Activated naive CD8-positive, alpha-beta T cell (primary cell): ENCODE measurements at regions not wholly inside any gene's neighbourhood (a gene's known extent, or its start where the extent isn't known, plus 50 kb on each side); places are given as distances from the start of the nearest gene placed in this dataset.

Source experiments
- H3K27ac Mint-ChIP-seq: one replicate; pipeline ENCODE4 v1.8.0; 2021; ENCODE audit warnings: mixed read lengths
- H3K27me3 Mint-ChIP-seq: one replicate; pipeline ENCODE4 v1.8.0; 2021; ENCODE audit warnings: mixed read lengths
- H3K36me3 Mint-ChIP-seq: one replicate; pipeline ENCODE4 v1.8.0; 2021; ENCODE audit warnings: mixed read lengths
- H3K4me1 Mint-ChIP-seq: one replicate; pipeline ENCODE4 v1.8.0; 2021; ENCODE audit warnings: low read depth, mixed read lengths
- H3K4me3 Mint-ChIP-seq: one replicate; pipeline ENCODE4 v1.8.0; 2021; ENCODE audit warnings: mild to moderate bottlenecking, mixed read lengths
- H3K9me3 Mint-ChIP-seq: one replicate; pipeline ENCODE4 v1.8.0; 2021; ENCODE audit warnings: low read depth, mixed read lengths

DNA sequence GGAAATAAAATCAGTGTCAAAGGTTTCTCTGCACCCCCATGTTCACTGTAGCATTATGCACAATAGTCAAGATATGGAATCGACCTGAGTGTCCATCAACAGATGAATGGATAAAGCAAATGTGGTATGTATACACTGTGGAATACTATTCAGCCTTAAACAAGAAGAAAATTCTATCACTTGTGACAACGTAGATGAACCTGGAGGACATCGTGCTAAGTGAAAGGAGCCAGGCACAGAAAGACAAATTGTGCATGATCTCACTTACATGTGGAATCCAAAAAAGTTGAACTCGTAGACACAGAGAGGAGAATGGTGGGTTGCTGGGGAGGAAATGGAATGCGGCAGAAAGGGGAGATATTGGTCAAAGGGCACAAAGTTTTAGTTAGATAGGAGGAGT is 136.3 kb upstream of the ESR1 start:
- Mint-ChIP-seq H3K4me1 (no peaks in the 10 kb centered on the region), H3K36me3 (no peaks in the 10 kb centered on the region), H3K4me3 (no peak overlapping the region), H3K27ac (no peak overlapping the region), H3K27me3 (peaks cover 4% of the 10 kb centered on the region), H3K9me3 (no peaks in the 10 kb centered on the region)

DNA sequence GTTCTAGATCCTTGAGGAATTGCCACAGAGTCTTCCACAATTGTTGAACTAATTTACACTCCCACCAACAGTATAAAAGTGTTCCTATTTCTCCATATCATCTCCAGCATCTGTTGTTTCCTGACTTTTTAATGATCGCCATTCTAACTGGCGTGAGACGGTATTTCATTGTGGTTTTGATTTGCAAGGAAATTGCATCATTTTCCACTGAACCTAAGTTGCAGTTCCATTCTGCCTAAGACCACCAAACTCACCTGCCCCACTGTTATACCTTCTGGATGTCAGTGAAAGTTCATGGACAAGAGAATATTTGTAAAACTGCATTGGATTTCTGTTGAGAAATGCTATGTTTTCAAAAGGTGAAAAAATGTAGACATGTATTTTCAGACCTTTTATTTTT is 132.9 kb upstream of the ESR1 start:
- Mint-ChIP-seq H3K27me3 (peaks cover 4% of the 10 kb centered on the region), H3K9me3 (no peaks in the 10 kb centered on the region), H3K4me1 (no peaks in the 10 kb centered on the region), H3K4me3 (no peak overlapping the region), H3K27ac (no peak overlapping the region), H3K36me3 (no peaks in the 10 kb centered on the region)

DNA sequence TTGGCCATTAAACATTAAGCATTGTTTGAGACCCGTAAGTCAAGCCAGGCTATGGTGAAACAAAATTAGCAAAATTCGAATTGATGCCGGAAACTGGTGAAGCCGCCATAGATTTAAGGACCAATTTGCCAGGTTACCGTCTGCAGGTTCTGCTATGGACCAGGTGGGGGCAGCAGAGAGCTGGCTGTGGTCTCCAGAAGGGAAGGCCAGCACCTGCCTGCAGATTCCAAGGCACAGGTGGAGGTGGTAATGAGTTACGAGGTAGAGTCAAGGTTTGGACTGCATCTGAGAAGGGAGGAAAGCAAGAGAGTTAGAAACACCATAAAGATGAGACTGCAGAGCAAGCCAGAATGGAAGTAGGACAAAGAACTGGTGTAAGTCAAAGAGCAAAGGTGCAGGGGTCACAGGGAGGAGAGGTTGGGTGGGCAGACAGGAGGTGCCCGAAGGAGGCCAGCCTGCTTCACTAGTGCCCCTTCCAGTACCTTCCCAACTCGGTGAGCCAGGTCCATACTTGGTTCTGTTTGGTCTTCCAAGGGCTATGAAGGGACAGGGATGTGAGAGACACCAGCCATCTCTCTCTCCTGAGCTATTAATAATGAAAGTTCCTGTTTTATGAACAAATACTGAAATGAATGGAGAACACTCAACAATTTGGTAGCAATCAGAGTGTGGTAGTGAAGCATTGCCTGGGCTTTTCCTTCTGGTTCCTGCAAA is 131.6 kb upstream of the ESR1 start:
- H3K4me3 Mint-ChIP-seq = no peak overlapping the region
- peaks cover 4% of the 10 kb centered on the region for H3K27me3 Mint-ChIP-seq
- no peaks in the 10 kb centered on the region for H3K9me3 Mint-ChIP-seq
- H3K36me3 Mint-ChIP-seq = no peaks in the 10 kb centered on the region
- no peak overlapping the region for H3K27ac Mint-ChIP-seq
- H3K4me1 Mint-ChIP-seq = no peaks in the 10 kb centered on the region

DNA sequence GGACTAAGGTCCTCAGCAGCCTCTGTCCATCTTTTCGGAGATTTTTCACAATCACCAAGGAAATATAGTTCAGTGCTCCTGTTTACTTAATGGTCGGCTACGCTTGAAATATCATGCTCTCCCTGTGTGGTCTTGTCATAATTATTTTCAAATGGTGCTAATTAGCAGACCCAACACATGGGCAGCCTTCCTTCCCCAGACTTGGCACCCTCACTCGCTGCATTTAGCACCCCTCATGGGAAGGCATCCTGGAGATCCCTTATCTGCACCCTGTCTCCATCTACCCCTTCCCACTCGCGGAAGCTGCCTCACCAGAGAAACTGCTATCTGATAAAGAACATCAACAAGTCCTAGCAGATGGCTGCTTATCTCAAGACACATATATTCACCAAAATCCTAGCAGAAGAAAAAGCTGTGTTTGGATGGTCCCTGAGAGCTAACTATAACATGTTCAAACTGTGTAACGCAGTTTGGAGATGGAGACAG is 131.0 kb upstream of the ESR1 start:
- Mint-ChIP-seq H3K27me3 (no peaks in the 10 kb centered on the region), H3K36me3 (no peaks in the 10 kb centered on the region), H3K27ac (no peak overlapping the region), H3K9me3 (no peaks in the 10 kb centered on the region), H3K4me3 (no peak overlapping the region), H3K4me1 (peaks cover 1% of the 10 kb centered on the region)

DNA sequence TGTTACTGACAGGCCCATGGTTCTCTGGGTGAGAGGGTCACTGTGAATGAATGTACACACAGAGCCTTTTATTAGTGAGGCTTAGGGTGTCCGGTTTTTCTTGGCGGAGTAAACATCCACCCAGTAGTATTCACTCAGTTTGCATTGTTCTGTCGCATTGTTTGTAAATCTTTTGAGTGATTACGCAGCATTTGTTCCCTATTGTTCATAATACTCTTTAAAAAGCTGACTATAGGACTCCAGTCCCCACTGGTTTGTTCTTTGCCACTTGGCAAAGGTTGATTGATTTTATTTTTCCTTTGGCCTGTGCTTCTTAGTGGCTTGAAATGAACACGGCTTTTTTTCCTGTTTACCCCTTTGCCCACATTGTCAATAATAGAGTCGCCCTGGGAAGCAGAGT is 130.1 kb upstream of the ESR1 start:
- Mint-ChIP-seq H3K4me3 (no peak overlapping the region), H3K9me3 (no peaks in the 10 kb centered on the region), H3K36me3 (no peaks in the 10 kb centered on the region), H3K27me3 (no peaks in the 10 kb centered on the region), H3K4me1 (peaks cover 10% of the 10 kb centered on the region), H3K27ac (no peak overlapping the region)

DNA sequence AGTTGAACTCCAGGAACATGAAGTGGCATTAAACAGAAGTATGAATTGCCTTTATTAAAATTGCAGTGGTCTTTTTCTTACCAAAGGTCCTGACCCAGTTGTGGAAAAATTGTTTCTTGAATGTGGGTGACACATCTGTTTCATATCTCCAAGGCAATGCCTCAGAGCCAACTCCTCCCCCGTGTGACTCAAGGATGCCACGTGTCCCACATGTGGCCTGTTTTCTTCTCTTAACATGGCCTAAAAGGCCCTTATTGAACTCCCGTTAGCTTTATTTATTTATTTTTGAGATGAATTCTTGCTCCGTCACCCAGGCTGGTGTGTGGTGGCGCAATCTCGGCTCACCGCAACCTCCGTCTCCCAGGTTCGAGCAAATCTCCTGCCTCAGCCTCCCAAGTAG is 128.4 kb upstream of the ESR1 start:
- H3K9me3 Mint-ChIP-seq = no peaks in the 10 kb centered on the region
- peaks cover 2% of the 10 kb centered on the region for H3K27me3 Mint-ChIP-seq
- peaks cover 10% of the 10 kb centered on the region for H3K4me1 Mint-ChIP-seq
- H3K27ac Mint-ChIP-seq = no peak overlapping the region
- no peaks in the 10 kb centered on the region for H3K36me3 Mint-ChIP-seq
- H3K4me3 Mint-ChIP-seq = no peak overlapping the region

DNA sequence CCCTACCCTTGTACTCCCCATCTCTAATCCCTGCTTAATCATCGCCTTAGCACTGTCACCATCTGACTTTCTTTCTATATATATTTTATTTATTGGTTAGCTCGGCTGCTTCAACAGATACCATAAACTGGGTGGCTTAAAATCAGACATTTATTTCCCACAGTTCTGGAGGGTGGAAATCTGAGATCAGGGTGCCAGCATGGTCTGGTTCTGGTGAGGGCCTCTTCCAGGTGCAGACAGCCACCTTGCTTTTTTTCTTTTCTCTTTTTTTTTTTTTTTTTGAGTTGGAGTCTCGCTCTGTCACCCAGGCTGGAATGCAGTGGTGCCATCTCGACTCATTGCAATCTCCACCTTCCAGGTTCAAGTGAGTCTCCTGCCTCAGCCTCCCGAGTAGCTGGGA is 127.5 kb upstream of the ESR1 start:
- peaks cover 3% of the 10 kb centered on the region for H3K27me3 Mint-ChIP-seq
- H3K4me1 Mint-ChIP-seq = peaks cover 10% of the 10 kb centered on the region
- no peaks in the 10 kb centered on the region for H3K36me3 Mint-ChIP-seq
- H3K9me3 Mint-ChIP-seq = no peaks in the 10 kb centered on the region
- no peak overlapping the region for H3K27ac Mint-ChIP-seq
- no peak overlapping the region for H3K4me3 Mint-ChIP-seq

DNA sequence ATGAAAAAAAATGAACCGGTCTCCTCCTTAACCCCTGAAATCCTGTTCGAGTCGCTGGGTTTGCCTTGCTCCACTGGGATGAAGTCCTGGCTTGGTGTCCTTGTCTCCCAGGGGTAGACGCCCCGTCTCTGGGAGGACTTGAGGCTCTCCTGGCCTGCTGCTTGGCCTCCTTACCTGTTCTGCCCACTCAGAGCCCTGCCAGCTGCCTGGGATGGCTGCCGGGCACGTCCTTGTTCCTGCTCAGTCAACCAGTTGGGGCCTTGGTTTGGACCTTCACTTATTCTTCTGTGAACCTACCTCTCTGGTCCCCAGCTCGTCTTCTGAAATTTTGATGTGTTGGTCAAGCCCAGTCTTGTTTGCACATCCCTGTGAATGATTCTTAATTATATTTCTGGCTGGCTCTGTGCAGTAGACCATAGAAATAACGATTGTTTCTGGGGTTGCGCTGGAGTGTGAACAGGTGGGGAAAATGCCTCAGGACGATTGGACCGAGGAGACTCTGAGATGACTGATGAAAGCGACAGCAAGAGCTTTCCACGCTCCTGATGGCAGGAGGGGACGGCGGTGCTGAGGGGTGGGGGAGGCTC is 126.5 kb upstream of the ESR1 start:
- H3K36me3 Mint-ChIP-seq = no peaks in the 10 kb centered on the region
- H3K27ac Mint-ChIP-seq = no peak overlapping the region
- H3K4me1 Mint-ChIP-seq = peaks cover 10% of the 10 kb centered on the region
- no peak overlapping the region for H3K4me3 Mint-ChIP-seq
- peaks cover 5% of the 10 kb centered on the region for H3K27me3 Mint-ChIP-seq
- no peaks in the 10 kb centered on the region for H3K9me3 Mint-ChIP-seq

DNA sequence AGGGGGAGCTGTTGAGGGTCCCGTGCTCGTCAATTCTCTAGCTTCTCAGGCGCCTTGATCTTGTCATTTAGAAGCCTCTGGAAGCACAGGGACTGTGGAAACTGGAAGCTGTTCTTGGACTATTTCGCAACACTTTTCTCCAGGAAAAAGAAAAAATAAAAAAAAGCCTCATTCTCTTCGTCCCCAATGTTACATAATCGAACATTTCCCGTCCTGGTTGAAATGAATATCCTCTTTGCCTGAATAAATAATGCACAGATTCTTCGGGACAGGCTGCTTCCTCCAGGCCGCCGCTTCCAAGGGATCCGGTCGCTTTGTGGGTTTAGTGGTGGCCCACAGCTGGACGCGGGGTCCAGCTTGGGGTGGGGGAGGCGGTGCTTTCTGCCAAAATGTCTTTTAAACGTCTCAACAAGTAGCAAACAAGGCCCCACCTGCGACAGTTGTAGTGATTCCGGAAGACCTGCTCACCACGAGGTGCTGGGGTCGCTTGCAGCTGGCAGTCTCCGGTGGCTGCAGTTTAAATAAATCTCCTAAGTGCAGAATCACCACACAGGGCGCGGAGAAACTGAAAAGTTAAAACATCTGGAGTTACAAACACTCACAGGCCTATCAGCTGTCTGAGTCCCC is 125.9 kb upstream of the ESR1 start:
- Mint-ChIP-seq H3K4me1 (peaks cover 10% of the 10 kb centered on the region), H3K4me3 (no peak overlapping the region), H3K27ac (no peak overlapping the region)

DNA sequence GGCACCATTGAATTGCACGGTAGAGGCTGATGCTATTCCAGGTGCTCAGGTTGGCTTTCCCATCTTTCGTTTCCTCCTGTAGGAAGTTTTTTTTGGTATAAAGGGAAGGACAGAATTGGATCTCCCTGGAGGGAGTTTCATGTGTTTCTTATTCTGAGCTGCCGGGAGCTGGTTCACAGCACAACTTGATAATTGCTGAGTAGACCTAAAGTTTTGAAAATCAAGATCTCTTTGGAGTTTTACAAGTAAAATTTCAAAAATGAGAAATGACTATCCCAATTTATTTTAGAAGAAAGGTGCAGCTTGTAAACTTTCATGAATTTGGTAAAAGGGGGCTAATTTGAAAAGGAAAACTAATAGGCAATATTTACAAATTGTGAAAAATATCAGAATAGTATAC is 125.2 kb upstream of the ESR1 start:
- H3K27me3 Mint-ChIP-seq = peaks cover 5% of the 10 kb centered on the region
- H3K4me1 Mint-ChIP-seq = peaks cover 10% of the 10 kb centered on the region
- no peaks in the 10 kb centered on the region for H3K36me3 Mint-ChIP-seq
- no peaks in the 10 kb centered on the region for H3K9me3 Mint-ChIP-seq
- no peak overlapping the region for H3K27ac Mint-ChIP-seq
- H3K4me3 Mint-ChIP-seq = no peak overlapping the region

More for the DNA sequence above, 125.9 kb upstream of the ESR1 start:
- Mint-ChIP-seq H3K9me3 (no peaks in the 10 kb centered on the region), H3K36me3 (no peaks in the 10 kb centered on the region), H3K27me3 (peaks cover 5% of the 10 kb centered on the region)

DNA sequence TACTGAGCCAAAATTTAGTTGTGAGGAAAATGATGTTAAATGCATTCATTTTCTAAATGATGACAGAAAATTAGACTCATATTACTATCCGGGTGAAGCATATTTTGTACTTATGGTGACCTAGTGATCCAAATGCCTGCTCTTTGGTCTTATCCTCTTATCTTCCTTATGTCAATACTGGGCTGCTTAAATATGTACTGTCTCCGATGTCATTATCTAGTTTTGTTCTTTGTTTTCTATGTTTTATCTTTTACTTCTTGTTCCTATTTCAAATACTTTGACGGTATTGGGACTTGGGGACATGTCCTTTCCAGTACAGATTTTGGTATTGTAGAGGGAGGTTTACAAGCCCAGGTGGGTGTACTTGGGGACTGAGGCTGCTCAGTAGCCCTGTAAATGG is 124.6 kb upstream of the ESR1 start:
- Mint-ChIP-seq H3K27me3 (peaks cover 5% of the 10 kb centered on the region), H3K4me3 (no peak overlapping the region), H3K27ac (no peak overlapping the region), H3K9me3 (no peaks in the 10 kb centered on the region), H3K4me1 (peaks cover 10% of the 10 kb centered on the region), H3K36me3 (no peaks in the 10 kb centered on the region)

DNA sequence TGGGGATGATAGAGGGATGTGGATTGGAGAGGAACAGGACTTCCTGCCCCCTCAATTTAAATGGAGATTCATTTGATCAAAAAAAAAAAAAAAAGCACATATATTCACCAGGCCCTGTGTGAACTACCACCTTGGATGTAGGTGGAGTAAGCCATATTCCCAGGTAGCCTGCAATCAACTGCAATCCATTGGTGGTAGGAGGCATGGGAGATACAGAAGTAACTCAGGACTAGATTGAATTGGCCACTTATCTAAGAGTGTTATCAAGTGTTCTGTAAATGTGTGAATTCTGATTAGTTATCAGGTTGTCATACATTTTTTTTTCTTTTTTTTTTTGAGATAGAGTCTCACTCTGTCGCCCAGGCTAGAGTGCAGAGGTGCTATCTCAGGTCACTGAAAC is 124.1 kb upstream of the ESR1 start:
- H3K4me1 Mint-ChIP-seq = peaks cover 10% of the 10 kb centered on the region
- H3K27ac Mint-ChIP-seq = no peak overlapping the region
- H3K4me3 Mint-ChIP-seq = no peak overlapping the region
- no peaks in the 10 kb centered on the region for H3K9me3 Mint-ChIP-seq
- no peaks in the 10 kb centered on the region for H3K36me3 Mint-ChIP-seq
- H3K27me3 Mint-ChIP-seq = peaks cover 5% of the 10 kb centered on the region

DNA sequence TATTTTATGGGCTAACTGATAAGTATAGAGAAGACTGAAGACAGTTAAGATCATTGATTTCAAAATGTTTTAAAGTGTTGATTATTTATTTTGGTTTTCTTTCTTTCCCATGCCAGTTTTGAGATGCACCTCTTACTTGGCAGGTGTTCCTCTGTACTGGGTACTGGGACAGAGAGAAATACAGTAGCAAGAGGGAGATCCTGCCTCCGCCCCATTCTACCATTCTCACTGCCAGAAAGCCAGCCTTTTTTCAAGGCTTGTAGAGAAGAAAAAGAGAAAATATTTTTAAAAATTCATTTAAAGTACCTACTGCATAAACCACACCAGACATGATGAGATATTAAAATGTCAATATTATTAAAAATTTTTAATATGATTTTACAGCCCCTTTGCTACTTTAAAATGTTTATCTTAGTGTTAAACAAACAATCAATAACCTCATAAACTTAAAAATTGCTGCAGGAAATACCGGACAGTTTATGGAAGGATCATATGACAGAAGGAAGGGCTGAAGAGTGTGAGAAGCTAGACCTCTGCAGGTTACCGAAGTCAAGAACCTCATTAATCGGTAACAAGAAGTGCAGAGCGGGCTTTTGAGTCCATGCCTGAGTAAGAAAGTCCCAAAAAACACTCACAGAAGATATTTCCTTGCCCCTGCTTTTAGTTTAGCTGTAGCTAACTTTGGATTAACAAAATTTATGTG is 117.8 kb upstream of the ESR1 start:
- Mint-ChIP-seq H3K27me3 (peaks cover 2% of the 10 kb centered on the region), H3K9me3 (no peaks in the 10 kb centered on the region), H3K27ac (no peak overlapping the region), H3K36me3 (no peaks in the 10 kb centered on the region), H3K4me3 (peak overlapping the region; percentile 63), H3K4me1 (peaks cover 16% of the 10 kb centered on the region)

DNA sequence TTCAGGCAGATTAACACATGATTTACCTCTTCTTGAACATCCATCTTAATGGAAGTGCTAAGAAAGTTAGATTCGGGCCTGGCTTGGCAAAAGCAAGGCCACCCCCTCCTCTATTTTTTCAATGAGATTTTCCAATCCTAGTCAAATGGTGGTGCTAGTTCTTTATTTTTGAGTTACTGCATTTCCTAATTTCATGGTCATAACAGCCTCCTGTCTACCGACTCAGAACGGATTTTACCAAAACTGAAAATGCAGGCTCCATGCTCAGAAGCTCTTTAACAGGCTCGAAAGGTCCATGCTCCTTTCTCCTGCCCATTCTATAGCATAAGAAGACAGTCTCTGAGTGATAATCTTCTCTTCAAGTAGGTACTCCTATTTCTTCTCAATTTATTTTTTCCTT is 117.2 kb upstream of the ESR1 start:
- Mint-ChIP-seq H3K27me3 (peaks cover 2% of the 10 kb centered on the region), H3K27ac (no peak overlapping the region), H3K36me3 (no peaks in the 10 kb centered on the region), H3K4me3 (peak overlapping the region; percentile 63), H3K4me1 (peaks cover 16% of the 10 kb centered on the region), H3K9me3 (no peaks in the 10 kb centered on the region)
